GM11168 (cell line): ENCODE measurements at regions not wholly inside any gene's neighbourhood (a gene's known extent, or its start where the extent isn't known, plus 50 kb on each side); places are given as distances from the start of the nearest gene placed in this dataset.
"Not testable (repeated sequence)": the region's sequence is repeated elsewhere in the genome, so short reads cannot be mapped to it uniquely, and the experiment has no call there.

Source experiments
- in situ Hi-C: fragments of 300-500 bp; cut with MboI; formaldehyde crosslinking; loops from one replicate; pipeline ENCODE4 v1.12.0; 2022; ENCODE audit warnings: low sequenced_read_pairs; ENCODE audit not compliant: unreplicated experiment

GRCh38 chr14:25351269-25351668 is 301.3 kb upstream of the STXBP6 start:
- in situ Hi-C loops, result no loop called here

GRCh38 chr14:25350802-25351201 is 300.9 kb upstream of the STXBP6 start:
- in situ Hi-C loops, result no loop called here

GRCh38 chr14:25350021-25350420 is 300.1 kb upstream of the STXBP6 start:
- in situ Hi-C loops, result no loop called here

DNA sequence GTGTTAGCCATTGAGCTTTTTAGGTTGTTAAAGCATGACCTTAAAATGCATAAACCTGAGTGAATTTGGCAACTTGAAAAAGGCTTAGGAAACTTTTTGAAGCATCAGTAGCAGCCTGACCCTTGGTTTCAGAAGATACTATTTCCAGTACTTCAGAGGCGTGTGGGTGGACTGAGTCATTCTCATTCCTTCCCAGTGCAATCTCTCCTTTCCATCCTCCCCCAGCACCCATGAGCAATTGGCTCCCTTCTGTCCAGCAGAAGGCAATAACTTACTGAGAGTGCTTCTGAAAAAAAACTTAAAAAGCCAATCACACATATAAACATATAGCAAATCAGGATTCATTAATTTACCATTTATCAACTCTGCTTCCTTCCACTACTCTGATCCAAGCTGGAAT is 299.3 kb upstream of the STXBP6 start:
- in situ Hi-C loops, result no loop called here

- in situ Hi-C loops, result no loop called here
These were observed 290.9 kb upstream of the STXBP6 start for GRCh38 chr14:25340882-25341281.

DNA sequence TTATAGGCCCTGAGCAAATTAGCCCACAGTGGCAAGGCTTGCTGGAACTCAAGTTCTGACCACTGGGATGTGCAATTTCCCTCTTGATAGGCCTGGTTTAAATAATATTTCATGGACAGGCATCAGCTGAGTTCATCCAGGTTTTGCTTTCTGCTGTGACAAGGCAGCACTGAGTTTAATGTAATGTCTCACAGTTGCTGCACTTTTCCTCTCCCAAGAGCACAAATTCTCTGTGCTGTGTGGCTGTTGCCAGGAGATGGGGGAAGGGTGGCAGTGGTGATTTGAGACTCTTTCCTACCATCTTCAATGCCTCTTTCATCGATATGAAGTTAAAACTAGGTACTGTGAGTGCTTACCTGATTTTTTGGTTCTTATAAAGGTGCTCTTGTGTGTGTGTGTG is 272.8 kb upstream of the STXBP6 start:
- in situ Hi-C loops, result no loop called here

GRCh38 chr14:25316007-25316406 is 266.1 kb upstream of the STXBP6 start:
- in situ Hi-C loops, result not testable (repeated sequence)

DNA sequence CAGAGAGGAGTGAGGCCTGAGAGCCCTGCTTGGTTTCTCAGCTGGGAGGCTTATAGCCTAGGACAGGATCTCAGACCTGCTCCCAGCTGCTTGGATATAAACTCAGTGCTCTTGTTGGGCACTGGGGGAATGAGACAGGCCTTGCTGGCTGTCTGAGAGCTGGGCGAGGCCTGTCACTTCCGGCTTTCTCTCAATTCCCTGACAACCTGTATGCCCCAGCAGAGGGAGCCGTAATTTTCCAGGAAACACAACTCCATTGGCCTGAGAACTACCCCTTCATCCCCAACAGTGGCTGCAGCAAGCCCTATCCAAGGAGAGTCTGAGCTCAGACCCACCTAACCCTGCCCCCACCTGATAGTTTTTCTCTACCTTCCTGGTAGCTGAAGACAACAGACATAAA is 258.3 kb upstream of the STXBP6 start:
- in situ Hi-C loops, result no loop called here

DNA sequence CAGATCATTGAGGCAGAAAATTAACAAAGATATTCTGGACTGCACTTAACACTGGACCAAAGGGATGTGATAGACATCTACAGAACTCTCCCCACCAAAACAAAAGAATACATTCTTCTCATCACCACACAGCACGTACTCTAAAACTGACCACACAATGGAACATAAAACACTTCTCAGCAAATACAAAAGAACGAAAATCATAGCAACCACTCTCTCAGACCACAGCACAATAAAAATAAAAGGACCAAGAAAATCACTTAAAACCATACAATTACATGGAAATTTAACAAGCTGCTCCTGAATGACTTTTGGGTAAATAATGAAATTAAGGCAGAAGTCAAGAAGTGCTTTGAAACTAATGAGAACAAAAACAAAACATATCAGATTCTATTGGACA is 254.0 kb upstream of the STXBP6 start:
- in situ Hi-C loops, result no loop called here

GRCh38 chr14:25298238-25298637 is 248.3 kb upstream of the STXBP6 start:
- in situ Hi-C loops, result no loop called here

DNA sequence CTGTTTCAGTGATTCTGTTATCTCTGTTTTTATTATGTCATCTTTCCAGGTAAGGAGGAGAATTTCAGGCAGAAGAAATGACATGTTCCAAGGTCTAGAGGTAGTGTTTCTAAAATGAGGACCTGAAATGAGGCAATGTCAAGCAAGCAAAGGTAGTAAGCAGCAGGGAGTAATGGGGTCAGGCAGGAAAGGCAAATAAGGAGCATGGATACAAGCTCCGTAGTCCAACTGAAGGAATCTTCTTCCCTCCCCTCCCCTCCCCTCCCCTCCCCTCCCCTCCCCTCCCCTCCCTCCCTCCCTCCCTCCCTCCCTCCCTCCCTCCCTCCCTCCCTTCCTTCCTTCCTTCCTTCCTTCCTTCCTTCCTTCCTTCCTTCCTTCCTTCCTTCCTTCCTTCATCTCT is 240.2 kb upstream of the STXBP6 start:
- in situ Hi-C loops, result not testable (repeated sequence)

DNA sequence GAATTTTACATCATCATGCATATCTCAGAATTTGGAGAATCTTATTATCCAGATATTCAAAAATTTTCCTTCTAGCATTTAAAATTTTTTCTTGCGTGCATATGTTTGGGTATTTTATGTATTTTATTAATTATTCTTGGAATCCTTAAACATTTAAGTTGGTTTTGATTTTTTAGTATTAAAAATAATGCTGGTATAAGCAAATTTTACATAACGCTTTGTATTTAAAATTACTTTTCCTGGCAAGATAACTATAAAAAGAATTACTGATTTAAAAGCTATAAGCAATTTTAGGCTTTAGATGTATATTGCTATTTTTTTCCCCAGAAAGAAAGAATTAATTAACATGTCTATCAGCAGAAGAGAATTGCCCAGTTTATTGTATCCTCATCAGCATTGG is 224.6 kb upstream of the STXBP6 start:
- in situ Hi-C loops, result no loop called here

- in situ Hi-C loops, result no loop called here
These were observed 217.2 kb upstream of the STXBP6 start for GRCh38 chr14:25267186-25267585.

GRCh38 chr14:25259470-25259869 is 209.5 kb upstream of the STXBP6 start:
- in situ Hi-C loops, result no loop called here

GRCh38 chr14:25252793-25253192 is 202.8 kb upstream of the STXBP6 start:
- in situ Hi-C loops, result no loop called here

GRCh38 chr14:25250516-25250915 is 200.6 kb upstream of the STXBP6 start:
- in situ Hi-C loops, result no loop called here

- in situ Hi-C loops, result no loop called here
These were observed 197.7 kb upstream of the STXBP6 start for GRCh38 chr14:25247609-25248008.

DNA sequence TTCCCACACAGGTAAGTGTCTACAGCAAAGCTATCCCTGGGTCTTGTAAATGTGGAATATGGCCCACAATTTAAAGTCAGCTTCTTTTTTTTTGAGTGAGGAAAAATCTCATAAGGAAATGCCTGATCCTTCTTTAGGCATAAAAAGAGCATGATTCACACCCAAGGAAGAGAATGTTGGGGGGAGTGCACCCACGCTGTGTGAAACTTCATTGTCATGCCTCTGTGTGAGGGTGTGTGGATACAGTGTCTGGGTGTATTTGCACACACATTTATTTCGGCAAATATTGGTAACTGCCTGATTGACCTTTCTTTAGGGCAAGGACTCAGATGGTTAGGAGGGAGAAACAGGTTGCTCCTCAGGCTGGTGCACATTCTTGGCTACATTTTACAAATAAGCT is 196.8 kb upstream of the STXBP6 start:
- in situ Hi-C loops, result no loop called here

- in situ Hi-C loops, result no loop called here
These were observed 189.2 kb upstream of the STXBP6 start for GRCh38 chr14:25239170-25239569.

GRCh38 chr14:25237845-25238244 is 187.9 kb upstream of the STXBP6 start:
- in situ Hi-C loops, result no loop called here

DNA sequence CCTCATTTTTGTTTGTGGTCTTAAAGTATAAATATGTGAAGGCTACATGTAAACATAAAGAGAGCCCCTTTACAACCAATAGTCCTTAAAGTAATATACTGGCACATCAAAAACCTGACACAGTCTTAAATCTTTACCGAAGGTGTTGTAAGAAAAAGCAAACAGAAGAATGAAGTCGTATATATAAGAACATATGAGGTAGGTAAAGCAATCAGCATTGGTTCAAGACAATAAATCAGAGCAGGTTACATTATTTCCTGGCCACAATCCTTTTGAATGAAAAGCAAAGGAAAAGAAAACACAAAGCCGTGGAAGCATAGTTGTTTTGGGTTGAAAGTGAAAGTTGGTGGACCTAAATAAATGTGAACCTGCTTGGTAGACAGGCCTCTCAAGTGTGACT is 183.7 kb upstream of the STXBP6 start:
- in situ Hi-C loops, result no loop called here

DNA sequence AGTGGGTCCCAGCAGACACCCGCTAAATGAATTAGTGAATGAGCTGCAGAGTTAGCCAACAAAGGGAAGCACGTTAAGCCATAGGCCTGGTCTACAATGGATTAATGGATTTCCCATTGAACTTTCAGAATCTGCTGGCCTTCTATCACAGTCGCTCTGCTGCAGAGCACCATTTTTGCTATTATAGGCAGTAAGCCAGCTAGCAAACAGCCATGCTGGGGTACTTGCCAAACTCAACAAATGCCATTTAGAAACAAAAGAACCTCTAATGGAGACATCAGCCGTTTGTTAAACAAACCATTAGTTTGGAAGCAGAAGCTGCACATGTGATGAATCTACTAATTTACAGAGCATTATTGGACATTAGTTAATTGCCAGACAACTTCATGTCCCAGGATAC is 181.1 kb upstream of the STXBP6 start:
- in situ Hi-C loops, result no loop called here

- in situ Hi-C loops, result no loop called here
These were observed 176.3 kb upstream of the STXBP6 start for GRCh38 chr14:25226214-25226613.
